Small intestine (tissue), 7 donors: ENCODE measurements at regions not wholly inside any gene's neighbourhood (a gene's known extent, or its start where the extent isn't known, plus 50 kb on each side); places are given as distances from the start of the nearest gene placed in this dataset.

ENCODE experiments used
- DNase-seq, 2 donors: peaks; one replicate each; pipeline versions ENCODE4 v3.0.0 to v3.0.0-alpha.2; 2013
- FAIRE-seq: peaks from 2 replicates; lab custom pipeline; 2012; peaks lifted over from hg19 to GRCh38; lab: Jason Lieb, UNC
- H3K27ac ChIP-seq, 3 donors: one replicate each; pipeline ENCODE4 v1.5.1; 2013; ENCODE audit warnings: low read length in 2 of 3, mild to moderate bottlenecking in 2 of 3, control low read depth in 1 of 3, inconsistent platforms in 1 of 3, low read depth in 1 of 3, moderate library complexity in 1 of 3
- H3K27me3 ChIP-seq, 3 donors: one replicate each; pipeline ENCODE4 v1.6.1; 2013; ENCODE audit warnings: low read length in 3 of 3, inconsistent platforms in 1 of 3; ENCODE audit not compliant: control insufficient read depth in 3 of 3, insufficient read depth in 3 of 3
- H3K36me3 ChIP-seq, 3 donors: one replicate each; pipeline ENCODE4 v1.6.1; 2013; ENCODE audit warnings: low read length in 3 of 3, inconsistent platforms in 1 of 3, low read depth in 1 of 3, mild to moderate bottlenecking in 1 of 3, moderate library complexity in 1 of 3; ENCODE audit not compliant: control insufficient read depth in 3 of 3, insufficient read depth in 2 of 3
- H3K4me1 ChIP-seq, 3 donors: one replicate each; pipeline ENCODE4 v1.6.1; 2013; ENCODE audit warnings: low read length in 2 of 3, inconsistent platforms in 1 of 3, low read depth in 1 of 3, mild to moderate bottlenecking in 1 of 3, moderate library complexity in 1 of 3; ENCODE audit not compliant: control insufficient read depth in 3 of 3, insufficient read depth in 2 of 3
- H3K4me3 ChIP-seq, 3 donors: one replicate each; pipeline ENCODE4 v1.5.1; 2013; ENCODE audit warnings: low read length in 3 of 3, control low read depth in 1 of 3, inconsistent platforms in 1 of 3, low read depth in 1 of 3, mild to moderate bottlenecking in 1 of 3, moderate library complexity in 1 of 3
- H3K9me3 ChIP-seq, 2 donors: one replicate each; pipeline ENCODE4 v1.6.1; 2013; ENCODE audit warnings: low read depth in 1 of 2, low read length in 1 of 2; ENCODE audit not compliant: control insufficient read depth in 2 of 2, insufficient read depth in 1 of 2
- WGBS, 3 donors: extraction: QIAGEN DNeasy Blood & Tissue Kit; methylation state at CpG; one replicate each; pipeline ENCODE4 v1.1.7; 2013; 5-methylcytosine and 5-hydroxymethylcytosine counted together
- donor health status: healthy with polysubstance abuse.
- donor health status: control.
- donor health status: control.
- donor health status: Bipolar disorder and iron deficiency.
- donor health status: healthy.

DNA sequence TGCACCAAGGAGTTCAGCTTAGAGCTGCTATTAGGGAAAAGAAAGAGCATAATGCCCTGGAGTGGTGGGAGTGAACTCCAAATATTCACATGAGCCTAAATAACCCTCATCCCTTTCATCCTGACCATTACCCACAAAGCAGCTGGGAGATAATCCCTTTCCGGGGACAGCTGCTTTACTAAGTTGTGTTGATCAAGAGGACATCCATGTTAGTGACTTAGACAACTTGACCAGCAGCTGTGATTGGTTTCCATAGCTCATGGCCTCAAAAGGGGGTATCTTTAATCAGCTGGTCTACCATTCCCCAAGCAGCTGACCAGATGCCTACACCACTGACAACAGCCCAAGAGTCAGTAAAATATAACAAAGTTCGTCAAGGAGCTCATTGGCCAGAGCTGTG, 75.8 kb upstream of the LY86 start:
- no peaks in the 10 kb centered on the region for H3K36me3 ChIP-seq
- H3K4me3 ChIP-seq, result no peak overlapping the region
- H3K27me3 ChIP-seq, result peaks cover 0 to 5% (median 2%) of the 10 kb centered on the region in 3 donors
- no peak for FAIRE-seq
- no peak for DNase-seq
- no peaks in the 10 kb centered on the region for H3K4me1 ChIP-seq
- H3K27ac ChIP-seq, result no peak overlapping the region
- H3K9me3 ChIP-seq, result no peaks in the 10 kb centered on the region
- 82 to 91% (median 89%) methylated on average over 2 of the region's 2 CpGs for WGBS, 3 donors

DNA sequence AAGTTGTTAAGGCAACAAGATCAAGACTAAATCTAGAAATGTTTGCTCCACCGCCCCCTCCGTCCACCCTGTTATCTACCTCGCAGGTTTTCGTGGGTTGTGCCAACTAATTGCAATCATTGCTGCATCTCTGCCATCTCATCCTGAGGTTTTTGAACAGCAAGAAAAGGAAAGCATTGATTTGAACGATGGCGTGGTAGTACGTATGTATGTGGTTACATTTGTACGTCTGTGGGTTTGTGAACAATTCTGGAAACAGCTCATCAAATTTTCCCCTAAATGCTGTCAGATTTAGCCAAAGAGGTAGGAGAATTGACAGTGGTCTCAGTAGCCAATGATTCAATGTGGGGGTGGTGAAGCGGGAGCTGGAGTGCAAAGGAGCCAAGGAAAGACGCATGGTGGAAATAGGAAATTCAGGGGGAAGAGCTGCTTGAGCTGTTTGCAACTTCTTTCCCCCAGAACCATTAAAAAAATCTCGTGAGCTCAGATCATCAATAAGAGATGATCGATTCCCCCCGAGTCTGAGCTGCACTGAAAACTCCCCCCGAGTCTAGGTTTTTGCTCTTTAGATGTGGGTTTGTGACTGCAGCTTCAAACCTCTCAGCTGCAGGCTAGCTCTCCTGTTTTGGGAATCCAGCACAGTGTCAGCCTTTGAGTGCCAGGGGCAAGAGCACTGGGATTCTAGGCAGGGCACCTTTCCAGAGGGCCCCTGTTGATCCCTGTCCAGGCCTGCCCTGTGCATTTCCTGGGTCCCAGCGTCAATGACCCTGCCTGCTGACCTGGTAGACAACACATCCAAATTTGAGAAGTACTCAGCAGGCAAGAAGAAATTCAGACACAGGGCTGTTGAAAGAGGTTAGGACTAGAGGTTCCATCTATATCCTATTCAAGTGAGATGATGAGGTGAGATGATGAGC, 72.6 kb upstream of the LY86 start:
- no peaks in the 10 kb centered on the region for H3K36me3 ChIP-seq
- no peak for FAIRE-seq

DNA sequence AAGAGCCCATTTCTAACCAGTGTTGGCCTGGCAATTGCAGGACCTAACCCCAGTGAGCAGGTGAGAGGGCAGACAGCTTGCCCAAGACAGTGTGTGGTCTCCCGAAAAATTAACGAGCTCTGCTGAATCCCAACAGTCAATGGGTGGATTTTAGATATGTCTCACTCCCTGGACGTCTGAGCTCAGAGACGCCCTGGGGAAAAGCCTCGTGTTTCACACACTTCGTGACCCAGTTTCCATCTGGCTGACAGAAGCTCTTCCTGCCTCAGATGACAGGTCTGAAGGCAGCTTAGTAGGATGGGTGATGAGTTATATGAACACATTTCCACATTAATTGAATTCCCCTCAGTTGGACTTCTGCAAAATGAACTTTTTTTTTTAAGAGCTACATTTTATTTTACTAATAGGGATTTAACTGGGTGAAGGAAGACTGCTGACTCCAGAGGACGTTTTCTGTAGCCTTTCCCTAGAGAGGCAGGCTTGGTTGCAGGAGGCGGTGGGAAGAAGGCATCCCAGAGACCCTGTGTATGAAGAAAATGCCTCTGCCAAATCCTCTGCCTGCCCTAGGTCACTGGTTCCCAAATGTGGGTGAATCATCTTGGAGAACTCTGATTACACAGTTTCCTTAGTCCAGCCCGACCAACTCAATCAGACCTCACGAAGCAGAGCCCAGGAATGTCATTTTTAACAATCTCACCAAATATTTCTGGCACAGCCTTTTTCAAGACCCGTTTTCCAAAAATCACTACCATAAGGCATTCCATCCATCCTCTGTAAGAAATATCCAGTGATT, 71.7 kb upstream of the LY86 start:
- no peak overlapping the region for H3K27ac ChIP-seq
- WGBS, 3 donors, result 71 to 74% (median 72%) methylated on average over 11 of the region's 11 CpGs
- FAIRE-seq, result no peak
- no peak for DNase-seq
- H3K4me1 ChIP-seq, result no peaks in the 10 kb centered on the region
- peaks cover 0 to 7% (median 0%) of the 10 kb centered on the region in 3 donors for H3K27me3 ChIP-seq
- H3K4me3 ChIP-seq, result no peak overlapping the region
- no peaks in the 10 kb centered on the region for H3K9me3 ChIP-seq
- no peaks in the 10 kb centered on the region for H3K36me3 ChIP-seq

More for the DNA sequence above, 72.6 kb upstream of the LY86 start:
- Histone ChIP-seq H3K27ac (no peak overlapping the region), H3K4me3 (no peak overlapping the region), H3K9me3 (no peaks in the 10 kb centered on the region), H3K4me1 (no peaks in the 10 kb centered on the region), H3K27me3 (peaks cover 0 to 7% (median 2%) of the 10 kb centered on the region in 3 donors)
- 60 to 76% (median 71%) methylated on average over 15 of the region's 15 CpGs for WGBS, 3 donors
- no peak for DNase-seq

DNA sequence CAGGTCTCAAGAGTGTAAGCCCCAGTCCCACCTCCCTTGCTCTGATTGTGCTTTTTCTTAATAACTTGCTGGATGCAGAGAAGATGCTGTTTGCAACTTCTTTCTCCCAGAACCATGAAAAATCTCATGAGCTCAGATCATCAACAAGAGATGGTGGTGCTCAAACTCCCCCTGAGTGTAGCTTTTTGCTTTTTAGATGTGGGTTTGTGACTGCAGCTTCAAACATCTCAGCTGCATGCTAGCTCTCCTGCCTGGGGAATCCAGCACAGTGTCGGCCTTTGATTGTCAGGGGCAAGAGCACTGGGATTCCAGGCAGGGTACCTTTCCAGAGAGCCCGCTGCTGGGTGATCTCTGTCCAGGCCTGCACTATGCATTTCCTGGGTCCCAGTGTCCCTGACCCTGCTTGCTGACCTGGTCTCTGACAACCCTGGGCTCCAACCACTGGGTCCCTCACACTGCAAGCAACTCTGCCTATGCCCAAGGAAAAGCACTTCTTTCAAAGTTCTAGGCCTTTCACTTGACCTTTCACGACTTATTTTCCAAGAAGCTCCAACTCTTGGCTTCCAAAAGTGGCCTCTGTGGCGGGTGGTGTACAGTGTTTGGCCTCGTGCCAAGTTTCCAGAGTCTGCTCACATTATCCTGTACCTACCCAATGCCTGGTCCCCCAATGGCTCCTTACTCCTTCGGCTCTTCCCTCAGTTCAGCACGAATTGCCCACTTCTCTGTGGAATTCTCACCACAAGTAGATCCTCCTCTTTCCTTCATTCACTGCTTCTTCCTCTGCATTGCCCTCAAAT, 69.7 kb upstream of the LY86 start:
- no peaks in the 10 kb centered on the region for H3K9me3 ChIP-seq
- DNase-seq, result no peak
- no peak overlapping the region for H3K4me3 ChIP-seq
- no peaks in the 10 kb centered on the region for H3K36me3 ChIP-seq
- no peak overlapping the region for H3K27ac ChIP-seq
- H3K4me1 ChIP-seq, result no peaks in the 10 kb centered on the region
- H3K27me3 ChIP-seq, result peaks cover 0 to 7% (median 0%) of the 10 kb centered on the region in 3 donors
- FAIRE-seq, result no peak
- WGBS, 3 donors, result 45 to 68% (median 50%) methylated on average over 7 of the region's 7 CpGs

DNA sequence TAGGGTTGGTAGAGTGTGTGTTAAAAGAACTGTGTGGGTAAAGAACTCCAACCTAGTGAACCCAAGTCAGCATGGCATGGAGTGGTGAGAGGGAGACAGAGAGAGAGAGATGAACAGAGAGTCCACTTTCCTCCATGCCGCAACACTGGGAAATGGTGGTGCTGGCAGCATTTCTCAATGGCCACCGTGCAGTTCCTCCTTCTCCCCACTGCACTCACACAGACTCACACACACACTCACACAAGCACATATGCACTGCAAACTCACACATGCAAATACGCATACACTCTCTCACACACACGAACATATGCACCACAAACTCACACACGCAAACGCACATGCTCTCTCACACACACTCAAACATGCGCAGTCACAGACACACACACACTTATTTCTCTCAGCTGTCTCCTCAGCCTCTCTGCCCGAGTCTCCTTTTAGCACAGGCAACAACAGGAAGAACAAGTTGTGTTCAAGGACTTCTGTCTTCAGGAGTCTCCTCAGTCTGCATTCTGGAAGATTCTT, 66.5 kb upstream of the LY86 start:
- WGBS, 3 donors, result 83 to 87% (median 84%) methylated on average over 8 of the region's 8 CpGs
- no peak for DNase-seq
- no peaks in the 10 kb centered on the region for H3K9me3 ChIP-seq
- H3K4me1 ChIP-seq, result no peaks in the 10 kb centered on the region
- no peak for FAIRE-seq
- no peak overlapping the region for H3K4me3 ChIP-seq
- no peaks in the 10 kb centered on the region for H3K36me3 ChIP-seq
- peaks cover 0 to 3% (median 2%) of the 10 kb centered on the region in 3 donors for H3K27me3 ChIP-seq
- no peak overlapping the region for H3K27ac ChIP-seq

DNA sequence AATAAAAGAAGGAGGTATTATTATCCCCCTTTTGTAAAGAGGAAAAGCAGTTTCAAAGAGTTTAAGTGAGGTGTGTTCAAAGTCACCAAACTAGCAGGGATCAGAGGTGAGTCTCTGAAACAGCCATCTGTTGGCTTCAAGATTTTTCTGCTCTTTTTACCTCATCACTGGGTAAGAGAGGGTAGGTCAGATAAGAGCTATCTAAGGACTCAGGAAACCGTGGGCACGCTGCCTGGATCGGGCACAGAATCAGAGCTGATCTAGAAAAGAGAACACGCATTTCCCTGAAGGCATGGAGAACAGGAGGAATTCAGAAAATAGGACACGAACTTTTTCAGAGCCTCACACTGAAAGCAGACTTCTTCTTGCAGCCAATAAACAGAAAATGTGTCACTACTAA, 65.8 kb upstream of the LY86 start:
- Histone ChIP-seq H3K27me3 (peaks cover 0 to 3% (median 2%) of the 10 kb centered on the region in 3 donors), H3K36me3 (no peaks in the 10 kb centered on the region), H3K4me3 (no peak overlapping the region), H3K4me1 (no peaks in the 10 kb centered on the region), H3K9me3 (no peaks in the 10 kb centered on the region), H3K27ac (no peak overlapping the region)
- no peak for DNase-seq
- FAIRE-seq, result no peak
- WGBS, 3 donors, result 55 to 66% (median 61%) methylated on average over 5 of the region's 5 CpGs

DNA sequence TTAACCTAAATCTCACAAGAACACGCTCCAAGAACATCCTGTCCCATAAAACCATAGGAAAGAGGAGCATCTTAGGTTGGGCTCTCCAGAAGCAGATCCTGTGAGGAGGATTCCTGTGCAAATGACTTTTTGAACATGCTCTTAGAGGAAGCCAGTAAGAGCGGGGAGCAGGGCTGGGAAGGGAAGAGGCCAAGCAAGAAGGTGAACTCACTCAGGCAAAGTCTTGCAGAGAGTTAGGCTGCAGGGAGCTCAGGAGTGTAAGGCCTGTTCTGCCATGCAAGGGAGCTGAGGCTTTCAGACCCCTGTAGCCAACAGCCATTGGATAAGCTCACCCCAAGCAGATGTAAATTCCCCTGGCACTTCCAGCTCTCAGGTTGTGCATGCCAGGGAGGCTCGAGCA, 63.6 kb upstream of the LY86 start:
- Histone ChIP-seq H3K27me3 (peaks cover 0 to 3% (median 0%) of the 10 kb centered on the region in 3 donors), H3K36me3 (no peaks in the 10 kb centered on the region), H3K9me3 (peaks cover 0 to 3% of the 10 kb centered on the region in 2 donors), H3K4me1 (no peaks in the 10 kb centered on the region), H3K27ac (no peak overlapping the region), H3K4me3 (no peak overlapping the region)
- DNase-seq (no peak), FAIRE-seq (no peak)
- WGBS, 3 donors, result 79 to 87% (median 79%) methylated on average over 3 of the region's 3 CpGs

DNA sequence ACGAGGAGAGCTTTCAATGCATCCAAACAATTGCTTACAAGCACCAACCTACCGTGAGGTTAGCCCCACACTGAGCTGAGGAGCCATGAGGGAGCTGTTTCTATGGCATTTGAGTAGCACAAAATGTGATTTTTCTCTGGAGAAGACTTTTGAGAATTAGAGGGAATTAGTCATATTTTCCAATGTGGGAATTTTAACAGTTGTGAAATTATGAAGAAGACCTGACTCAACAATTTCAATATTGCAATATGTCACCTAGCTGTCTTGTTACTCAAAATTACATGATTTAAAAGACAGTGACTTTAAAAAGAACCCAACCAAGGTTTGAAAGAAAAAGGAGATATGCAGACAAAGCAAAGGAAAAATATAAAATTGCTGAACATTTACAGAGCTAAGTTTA, 62.6 kb upstream of the LY86 start:
- H3K36me3 ChIP-seq, result no peaks in the 10 kb centered on the region
- H3K4me3 ChIP-seq, result no peak overlapping the region
- H3K27ac ChIP-seq, result no peak overlapping the region
- H3K27me3 ChIP-seq, result peaks cover 0 to 3% (median 0%) of the 10 kb centered on the region in 3 donors
- DNase-seq, result no peak
- no peak for FAIRE-seq
- peaks cover 0 to 4% of the 10 kb centered on the region in 2 donors for H3K9me3 ChIP-seq
- H3K4me1 ChIP-seq, result no peaks in the 10 kb centered on the region
- 73 to 89% (median 85%) methylated on average over 2 of the region's 2 CpGs for WGBS, 3 donors
